ENCODE measurements at regions not wholly inside any gene's neighbourhood (a gene's known extent, or its start where the extent isn't known, plus 50 kb on each side); places are given as distances from the start of the nearest gene placed in this dataset.
A peak's percentile ranks its signal among the peaks of the same experiment; 100 is the strongest.

DNA sequence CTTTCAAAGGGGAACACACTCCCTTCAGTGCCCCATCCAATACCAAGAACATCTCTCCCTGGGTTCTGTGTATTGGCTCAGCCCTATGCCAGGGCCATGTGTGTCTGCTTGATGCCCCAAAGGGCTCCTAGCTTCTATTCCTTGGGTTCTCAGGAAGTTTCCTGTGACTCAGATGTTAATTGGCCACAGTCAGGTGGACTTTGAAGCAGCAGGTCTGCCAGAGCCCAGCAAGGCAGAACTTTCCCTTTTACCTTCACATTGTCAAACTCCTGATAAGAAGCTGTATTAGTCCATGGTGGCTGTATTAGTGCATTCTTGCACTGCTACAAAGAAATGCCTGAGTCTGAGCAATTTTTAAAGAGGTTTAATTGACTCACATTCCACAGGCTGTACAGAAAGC is 116.0 kb upstream of the PTPRT start:
- no peak for DNase-seq

DNA sequence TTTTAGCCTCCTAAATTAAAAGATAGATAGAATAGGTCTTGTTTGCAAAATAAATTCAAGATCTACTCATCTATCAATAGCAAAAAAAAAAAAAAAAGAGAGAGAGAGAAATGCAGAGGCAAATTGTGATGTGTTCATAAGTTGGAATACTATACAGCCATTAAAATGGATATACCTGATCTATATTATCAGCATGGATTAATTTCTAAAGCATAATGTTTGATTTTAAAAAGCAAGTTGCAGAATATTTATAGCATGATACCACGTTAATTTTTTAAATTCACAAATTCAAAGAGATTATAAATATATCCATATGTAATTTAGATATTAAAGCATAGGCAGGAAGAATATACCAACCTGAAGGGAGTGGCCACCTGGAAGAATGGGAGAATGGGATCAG is 114.9 kb upstream of the PTPRT start:
- DNase-seq = no peak

DNA sequence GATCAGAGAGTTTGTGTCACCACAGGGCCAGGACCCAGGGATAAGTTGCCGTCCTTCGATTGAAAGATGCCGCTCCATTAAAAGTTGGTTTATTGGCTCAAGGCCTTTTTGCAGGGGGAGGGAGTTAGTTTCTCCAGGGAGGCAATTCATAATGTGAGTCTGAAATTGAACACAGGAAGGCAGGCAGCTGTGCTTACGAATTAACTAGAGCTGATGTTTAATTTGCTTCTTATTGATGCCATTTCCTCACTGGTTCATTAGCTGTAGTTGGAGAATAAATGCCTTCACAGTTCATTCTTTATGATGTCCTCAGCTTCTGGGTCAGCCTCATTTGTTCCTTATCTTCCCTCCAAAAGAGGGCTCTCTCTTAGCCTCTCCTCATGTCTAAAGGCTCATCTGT is 113.2 kb upstream of the PTPRT start:
- no peak for DNase-seq

DNA sequence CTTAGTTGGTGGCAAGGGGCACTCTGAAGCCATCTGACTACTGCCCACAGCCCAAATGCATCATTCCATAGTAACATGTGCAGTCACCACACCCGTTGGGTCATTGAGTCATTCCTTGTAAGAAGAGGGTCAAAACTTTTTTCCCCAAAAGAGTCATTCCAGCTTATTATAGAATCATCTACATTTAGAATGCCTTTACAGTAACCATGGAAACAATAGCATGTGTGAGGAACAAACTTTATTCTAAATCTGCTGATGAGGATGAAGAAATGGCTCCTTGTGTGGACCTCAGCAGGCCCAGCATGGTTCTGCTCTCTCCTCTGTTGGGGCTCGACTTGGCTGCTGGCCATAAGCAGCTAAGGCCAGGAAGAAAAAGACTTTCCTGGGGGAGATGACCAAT is 111.2 kb upstream of the PTPRT start:
- DNase-seq = no peak

DNA sequence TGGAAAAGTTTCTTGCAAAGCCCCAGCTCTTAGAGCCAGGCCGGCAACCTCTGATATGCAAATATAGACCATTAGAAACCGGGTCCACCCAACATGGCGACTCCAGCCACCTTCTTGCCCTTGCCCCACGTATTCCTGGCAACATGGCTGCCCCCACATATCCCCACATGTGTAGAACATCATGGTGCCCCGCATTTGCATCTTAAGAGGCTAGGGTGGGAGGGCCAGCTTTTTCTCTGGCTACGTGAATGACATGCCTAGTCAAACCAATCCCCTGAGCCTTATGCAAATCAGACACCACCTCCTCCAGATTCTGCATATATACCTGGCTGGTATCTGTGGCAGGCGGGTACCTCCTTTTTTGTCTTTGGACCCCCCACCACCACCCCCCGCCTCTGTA is 106.1 kb upstream of the PTPRT start:
- no peak for DNase-seq

DNA sequence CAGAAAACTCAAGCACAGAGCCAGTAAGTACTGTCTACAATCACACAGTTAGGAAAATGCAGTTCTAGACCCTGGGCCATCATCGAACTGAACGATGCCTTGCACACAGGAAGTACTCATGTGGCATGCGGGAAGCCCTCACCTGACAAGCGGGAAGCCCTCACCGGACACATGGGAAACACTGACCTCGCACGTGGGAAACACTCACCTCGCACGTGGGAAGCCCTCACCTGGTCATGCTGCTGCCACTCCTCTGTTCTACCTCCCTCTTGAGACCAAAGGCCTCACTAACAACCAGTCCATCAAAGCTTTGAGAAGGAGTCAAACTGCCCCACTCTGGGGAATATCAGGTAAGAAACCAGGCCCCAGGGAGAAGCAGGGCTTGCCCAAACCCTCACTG is 105.6 kb upstream of the PTPRT start:
- no peak for DNase-seq

DNA sequence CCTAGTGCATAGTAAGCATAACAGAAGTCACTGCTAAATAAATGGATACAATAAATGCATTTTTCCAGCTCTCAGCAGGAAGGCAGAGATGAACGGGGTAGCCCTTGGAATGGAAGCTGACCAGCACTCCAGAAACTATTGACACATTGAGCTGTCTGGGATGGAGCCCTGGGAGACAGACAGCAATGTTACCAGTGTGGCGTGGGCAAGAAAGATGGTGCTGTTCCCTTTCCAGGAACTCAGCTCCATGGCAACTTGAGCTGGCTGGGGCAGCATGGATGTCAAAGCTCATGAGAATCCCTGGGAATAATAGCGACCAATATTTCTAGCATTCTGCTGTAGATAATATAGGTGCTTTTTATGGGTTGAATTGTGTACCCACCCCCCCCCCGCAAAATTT is 104.3 kb upstream of the PTPRT start:
- no peak for DNase-seq

DNA sequence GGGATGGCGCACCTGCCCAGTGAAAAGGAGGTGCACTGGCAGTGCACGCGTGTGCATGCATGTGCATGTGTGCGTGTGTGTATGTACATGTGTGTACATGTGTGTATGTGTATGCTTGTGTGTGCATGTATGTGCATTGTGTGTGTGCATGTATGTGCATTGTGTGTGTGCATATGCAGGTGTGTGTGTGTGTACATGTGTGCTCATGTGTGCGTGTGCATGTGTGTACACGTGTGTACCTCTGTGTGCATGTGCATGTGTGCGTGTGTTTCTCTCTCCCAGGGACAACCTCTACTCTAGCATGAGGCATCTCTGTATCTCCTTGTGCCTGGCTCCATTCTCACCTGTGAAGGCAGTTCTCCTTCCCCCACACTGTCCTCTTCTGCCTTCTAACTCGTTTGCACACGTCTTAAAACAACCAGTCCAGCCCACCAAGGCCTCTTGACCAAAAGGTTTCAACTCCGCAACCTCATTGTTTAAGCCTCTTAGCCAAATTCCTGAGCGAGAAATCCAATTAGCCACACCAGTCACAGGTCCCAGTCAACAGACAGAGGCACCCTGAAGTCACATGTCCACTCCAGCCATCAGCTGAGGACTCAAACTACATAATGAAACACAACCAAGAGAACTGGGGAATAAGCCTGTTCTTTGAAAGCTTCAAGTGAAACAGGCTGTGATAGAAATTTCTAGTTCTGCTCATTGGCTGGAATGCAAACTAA is 103.5 kb upstream of the PTPRT start:
- DNase-seq = peak; percentile 44

DNA sequence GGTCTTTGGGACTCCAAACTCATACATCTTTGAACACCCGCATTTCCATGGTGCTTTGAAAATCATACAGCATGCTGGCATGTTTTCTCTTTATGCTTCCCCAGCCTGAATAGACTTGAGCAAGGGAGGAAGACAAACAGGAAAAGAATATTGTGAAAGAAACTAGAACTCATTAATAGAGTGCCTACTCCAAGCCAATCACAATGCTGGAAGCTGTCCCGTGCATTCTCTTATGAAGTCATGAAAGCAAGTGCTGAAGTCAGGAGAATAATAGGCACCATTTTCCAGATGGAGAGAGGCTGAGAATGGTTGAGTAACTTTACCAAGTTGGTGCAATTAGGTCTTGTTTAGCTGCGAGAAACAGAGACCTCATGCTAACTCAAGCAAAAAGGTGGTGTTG is 102.5 kb upstream of the PTPRT start:
- no peak for DNase-seq

DNA sequence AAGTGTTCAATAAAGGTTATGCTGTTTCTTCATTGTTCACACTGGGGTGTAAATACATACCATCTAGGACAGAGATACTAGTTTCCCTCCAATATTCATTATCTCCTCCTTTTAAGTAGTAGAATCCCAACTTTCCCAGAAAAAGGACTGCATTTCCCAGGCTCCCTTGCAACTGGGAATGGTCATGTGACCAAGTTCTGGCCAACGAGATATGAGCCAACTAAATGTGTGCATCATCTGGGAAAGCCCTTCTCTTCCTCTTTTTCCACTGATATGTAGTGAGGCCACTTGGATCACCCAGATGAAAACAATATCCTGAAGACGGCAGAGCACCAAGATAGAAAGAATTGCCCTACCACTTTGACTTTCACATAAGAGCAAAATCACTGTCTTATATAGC is 97.9 kb upstream of the PTPRT start:
- no peak for DNase-seq

DNA sequence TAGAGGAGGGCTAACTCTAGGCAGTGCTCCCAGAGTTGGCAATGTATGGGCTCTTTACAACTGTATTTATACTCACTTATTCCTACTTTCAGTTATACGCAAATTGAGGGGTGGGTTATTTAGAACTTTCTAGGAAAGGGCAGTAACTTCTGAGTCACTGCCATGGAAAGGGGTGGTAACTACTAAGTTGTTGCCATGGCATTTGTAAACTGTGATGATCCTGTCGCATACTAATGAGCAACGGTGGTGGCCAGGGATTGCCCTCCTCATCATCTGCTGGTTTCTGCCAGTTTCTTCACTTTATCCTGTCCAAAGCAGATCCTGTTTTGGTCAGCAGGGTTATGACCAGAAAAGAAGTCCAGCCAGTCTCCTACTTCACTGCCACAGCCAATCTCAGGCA is 95.5 kb upstream of the PTPRT start:
- no peak for DNase-seq

DNA sequence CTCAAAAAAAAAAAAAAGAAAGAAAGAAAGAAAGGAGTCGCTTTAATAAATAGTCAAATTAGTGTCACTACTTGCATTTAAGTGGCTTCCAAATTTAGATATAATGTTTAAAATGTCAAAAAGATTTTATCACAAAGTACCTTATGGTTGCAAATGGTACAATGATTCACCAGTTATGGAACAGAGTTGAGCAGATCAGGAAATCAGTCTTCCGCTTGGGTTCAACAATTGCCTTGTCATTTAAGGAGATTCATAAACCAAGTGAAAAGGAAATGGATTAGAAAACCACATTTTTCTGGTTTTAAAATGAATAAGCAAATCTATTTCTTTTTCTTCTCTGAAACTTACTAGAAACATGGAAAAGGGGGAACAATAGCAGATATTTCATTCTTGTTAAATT is 94.8 kb upstream of the PTPRT start:
- no peak for DNase-seq

DNA sequence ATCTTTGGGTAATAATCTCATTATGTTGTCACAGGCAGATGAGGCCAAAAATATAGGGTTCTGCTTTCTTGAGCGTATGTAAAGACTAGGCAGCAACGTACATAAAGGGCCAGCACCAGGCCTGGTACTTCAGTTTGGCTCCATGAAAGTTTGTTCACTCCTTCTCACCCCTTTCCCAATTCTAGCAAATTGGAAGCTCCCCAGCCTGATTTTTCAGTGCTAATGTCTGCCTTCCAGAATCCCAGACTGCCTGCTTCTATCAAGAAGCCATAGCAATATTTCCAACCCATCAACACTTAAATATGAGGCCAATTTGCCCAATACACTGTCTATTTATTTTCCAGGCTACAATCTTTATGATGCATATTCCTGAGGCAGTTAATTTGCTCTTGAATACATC is 93.4 kb upstream of the PTPRT start:
- DNase-seq = no peak

DNA sequence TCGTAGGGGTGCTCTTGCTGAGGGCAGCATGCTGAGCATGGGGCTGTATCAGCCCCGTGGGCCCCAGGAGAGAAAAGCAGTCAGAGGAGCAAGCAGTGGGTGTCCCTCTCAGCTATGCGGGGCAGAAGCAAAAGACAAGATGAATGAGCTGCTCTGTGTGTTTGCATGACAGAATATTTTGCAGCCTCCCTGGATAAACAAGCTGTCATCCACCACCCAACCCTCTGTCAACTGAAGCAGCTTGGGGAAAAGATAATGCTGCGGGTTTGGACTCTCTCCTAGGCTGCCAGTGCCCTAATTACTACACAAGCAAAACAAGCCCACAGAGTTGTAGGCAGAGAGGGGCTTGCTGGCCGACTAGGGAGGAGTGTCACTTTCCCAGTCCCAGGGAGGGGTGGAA is 82.3 kb upstream of the PTPRT start:
- DNase-seq = no peak

DNA sequence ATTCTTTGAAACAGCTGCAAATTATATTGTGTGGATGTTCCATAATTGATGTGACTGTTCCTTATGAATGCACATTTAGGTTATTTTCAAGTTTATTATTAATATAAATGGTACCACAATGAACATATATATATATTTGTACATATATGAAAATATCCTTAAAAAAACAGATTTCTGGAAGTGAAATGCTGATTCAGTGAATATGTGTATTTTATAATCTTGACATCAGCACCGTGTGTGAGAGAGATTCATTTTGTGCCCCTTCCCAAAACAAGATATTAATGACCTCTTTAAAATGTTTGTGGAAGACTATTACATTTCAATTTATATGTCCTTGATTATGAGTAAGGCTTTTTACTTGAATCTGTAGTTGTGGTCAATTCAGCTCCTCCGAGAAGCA is 75.7 kb upstream of the PTPRT start:
- no peak for DNase-seq

DNA sequence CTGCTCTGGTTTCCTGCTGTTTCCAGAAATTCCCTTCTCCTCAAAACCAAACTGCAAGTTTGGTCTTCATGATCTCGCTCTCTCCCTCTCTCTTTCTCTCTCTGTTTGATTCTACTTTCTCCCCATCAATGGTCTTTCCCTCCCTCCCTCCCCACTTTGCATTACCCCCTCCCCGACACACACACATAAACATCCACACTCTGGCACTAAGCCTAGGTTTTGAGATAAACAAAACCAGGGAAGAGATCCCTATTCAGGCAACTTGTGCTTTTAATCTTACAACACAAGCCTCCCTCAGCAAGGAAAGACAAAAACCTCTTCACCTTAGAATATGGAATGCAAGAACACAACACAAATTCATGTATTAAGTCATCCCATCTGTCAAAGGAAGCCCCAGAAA is 73.5 kb upstream of the PTPRT start:
- no peak for DNase-seq

DNA sequence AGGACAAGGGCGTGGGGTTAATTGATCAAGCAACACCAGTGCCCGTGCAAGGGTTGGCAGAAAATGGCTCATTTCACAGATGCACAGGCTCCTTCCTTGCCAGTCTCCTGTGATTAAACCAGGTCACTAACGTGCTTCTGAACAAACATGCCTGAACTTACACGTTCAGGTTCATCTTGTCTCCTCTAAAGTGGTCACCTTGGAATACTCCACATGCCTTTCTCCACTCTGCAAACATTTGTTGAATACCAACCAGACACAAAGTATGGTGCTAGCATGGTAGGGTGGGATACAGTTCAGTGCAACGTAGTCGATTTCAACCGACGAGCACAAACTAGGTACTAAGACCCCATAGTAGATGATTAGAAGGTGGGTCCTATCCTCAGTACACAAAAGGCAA is 72.6 kb upstream of the PTPRT start:
- no peak for DNase-seq

DNA sequence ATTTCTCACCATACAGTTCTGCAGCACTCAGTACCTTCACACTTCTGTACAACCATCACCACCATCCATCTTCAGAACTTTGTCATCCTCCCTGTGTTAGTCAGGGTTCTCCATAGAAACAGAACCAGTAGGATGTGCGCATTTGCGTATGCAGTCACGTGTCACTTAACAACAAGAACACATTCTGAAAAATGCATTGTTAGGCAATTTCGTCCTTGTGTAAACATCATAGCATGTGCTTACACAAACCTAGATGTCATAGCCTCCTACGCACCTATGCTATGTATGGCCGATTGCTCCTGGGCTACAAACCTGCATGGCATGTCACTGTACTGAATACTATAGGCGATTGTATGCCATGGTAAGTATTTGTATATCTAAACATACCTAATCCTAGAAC is 66.2 kb upstream of the PTPRT start:
- DNase-seq = no peak

DNA sequence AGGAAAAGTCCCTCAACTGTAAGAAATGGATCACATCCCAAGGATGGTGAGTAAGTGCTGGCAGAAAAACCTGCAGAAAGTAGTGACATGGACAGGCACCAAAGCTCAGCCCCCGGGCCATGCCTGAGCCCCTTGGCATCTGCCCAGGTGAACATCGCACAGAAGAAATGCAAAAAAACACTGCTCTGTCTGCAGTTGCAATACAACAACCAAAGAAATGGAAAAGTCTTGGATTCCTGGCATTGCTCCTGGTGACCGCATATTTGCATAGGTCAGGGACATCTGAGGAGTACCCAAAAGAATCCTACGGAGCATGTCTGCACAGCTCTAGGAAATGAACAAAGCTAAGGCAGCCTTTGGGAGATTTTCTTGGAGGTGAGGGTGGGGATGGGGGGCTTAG is 63.1 kb upstream of the PTPRT start:
- DNase-seq = no peak

DNA sequence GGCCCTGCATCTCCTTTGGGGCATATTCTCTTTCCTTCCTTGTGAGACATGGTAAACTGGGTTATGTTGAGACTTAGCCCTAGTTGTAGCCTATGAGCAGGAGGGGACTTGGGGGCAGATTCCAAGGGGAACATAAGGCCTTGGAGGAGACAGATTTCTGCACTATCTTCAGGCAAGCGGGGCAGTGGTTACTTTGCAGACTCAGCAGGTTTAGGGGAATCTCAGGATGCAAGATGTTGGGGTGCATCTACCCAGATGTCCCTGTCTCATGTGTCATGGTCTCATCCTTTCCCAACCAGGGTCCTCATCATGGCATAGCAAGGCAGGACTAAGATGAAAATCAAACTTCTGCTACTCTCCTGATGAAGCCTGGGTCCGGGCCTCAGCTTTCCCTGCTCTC is 58.6 kb upstream of the PTPRT start:
- DNase-seq = no peak

DNA sequence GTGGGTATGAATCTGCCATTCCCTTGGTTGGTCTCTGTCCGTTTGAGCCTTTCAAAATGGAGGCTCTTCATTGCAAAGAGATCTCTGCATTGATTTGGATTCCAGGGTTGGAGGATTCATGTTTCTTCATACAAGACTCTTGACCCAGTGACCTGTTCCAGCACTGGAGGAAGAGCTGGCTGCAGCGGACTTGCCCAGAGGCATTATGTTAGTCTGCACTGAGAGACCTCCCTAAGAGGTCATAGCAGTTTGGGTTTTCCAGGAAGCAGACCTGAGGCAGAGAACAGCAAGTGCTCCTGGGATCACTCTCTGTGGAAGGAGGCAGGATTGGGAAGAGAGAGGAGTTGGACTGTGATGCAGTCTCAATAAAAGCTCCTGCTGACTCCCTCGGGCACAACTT is 57.7 kb upstream of the PTPRT start:
- DNase-seq = no peak

DNA sequence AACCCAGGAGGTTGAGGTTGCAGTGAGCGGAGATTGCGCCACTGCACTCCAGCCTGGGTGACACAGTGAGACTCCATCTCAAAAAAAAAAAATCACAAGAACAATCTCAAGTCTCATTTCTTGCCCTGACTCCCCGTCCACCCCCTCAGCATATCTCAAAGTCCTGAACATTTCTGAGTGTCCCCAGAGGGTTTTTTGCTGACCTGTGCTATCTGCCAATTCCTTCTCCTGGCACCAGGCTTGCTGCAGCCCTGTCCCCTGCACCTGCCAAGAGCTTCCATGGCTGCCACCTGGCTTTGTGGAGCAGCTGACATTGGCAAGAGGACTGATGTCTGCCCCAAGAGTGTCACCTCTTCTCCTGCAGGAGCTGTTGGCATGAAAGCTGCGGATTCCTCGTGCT is 54.9 kb upstream of the PTPRT start:
- no peak for DNase-seq

DNA sequence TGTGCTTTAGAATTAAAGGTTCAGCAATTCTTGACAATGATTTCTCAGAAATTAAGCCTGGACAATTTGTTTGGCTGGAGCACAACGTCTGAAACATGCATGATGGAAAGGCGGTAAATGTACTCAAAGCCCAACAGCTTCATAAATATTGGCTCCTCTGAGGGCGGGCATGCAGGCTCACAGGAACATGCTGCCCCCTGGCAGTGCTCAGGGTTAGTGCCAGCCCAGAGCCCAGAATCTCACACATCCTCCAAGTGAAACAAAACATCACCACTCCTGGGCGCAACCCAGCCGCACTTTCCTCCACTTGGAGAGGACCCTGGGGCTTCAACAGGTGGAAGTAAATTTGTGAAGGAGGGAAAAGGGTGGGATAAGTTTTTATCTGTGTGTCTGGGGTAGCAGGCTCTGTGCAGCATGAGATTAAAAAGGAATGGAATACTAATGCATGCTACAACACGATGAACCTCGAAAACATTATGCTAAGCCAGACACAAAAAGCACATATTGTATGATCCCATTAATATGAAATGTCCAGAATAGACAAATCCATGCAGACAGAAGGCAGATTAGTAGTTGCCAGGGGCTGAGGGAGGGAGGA is 54.1 kb upstream of the PTPRT start:
- DNase-seq = peak; percentile 35

DNA sequence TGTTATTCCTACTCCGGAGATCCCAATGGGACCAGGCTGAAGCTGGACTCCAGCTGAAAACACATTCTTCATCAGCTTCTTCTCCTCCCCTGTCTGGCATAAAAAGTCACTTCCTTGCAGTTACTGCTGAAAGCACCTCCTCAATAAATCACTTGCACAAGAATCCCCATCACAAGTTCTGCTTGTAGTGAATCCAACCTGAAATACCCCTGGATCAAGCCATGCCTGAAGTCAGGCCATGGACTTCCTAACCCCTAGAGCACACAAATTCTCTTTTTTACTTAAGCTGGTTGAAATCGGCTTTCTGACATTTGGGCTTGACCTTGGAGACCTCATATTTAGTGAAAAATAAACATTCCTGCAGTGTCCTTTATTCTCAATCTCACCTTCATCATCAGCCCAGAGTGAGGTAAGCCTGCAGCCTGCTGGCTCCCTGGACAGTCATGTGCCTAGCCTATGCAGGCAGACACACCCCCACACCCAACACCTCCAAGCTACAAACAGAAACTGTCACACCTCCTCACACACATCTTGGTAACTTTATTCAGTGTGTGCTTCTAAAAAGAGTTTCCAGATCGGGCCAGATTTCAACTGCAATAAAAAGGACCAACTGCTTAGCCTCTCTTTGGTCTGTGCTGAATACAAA is 51.5 kb upstream of the PTPRT start:
- DNase-seq = no peak

Data from eye (tissue), 1 donor.